ENCODE measurements at regions not wholly inside any gene's neighbourhood (a gene's known extent, or its start where the extent isn't known, plus 50 kb on each side); places are given as distances from the start of the nearest gene placed in this dataset.

GRCh38 chr13:65090186-65090585, 2139.9 kb downstream of the PCDH9 start:
- no peak for DNase-seq
- intact Hi-C loops (cut with DNase I, micrococcal nuclease): no loop called here
- no peaks in the 10 kb centered on the region for H3K36me3 ChIP-seq (ENCODE audit: low read depth)
- TF ChIP-seq CTCF (IDR thresholded peaks at IDR 0.05): no peak
- H3K4me3 ChIP-seq: no peak overlapping the region
- H3K9me3 ChIP-seq: peaks cover 45% of the 10 kb centered on the region
- no peaks in the 10 kb centered on the region for H3K4me1 ChIP-seq (ENCODE audit: low read depth)
- no peak for ATAC-seq

- intact Hi-C loops (cut with DNase I, micrococcal nuclease): no loop called here
- Histone ChIP-seq H3K36me3 (ENCODE audit: low read depth) (no peaks in the 10 kb centered on the region), H3K4me3 (no peak overlapping the region), H3K9me3 (peaks cover 45% of the 10 kb centered on the region), H3K4me1 (ENCODE audit: low read depth) (no peaks in the 10 kb centered on the region)
- no peak for TF ChIP-seq CTCF (IDR thresholded peaks at IDR 0.05)
- DNase-seq: no peak
- ATAC-seq: no peak
Observed at GRCh38 chr13:65088906-65089305, 2141.2 kb downstream of the PCDH9 start.

GRCh38 chr13:65085977-65086376, 2144.2 kb downstream of the PCDH9 start:
- DNase-seq: no peak
- H3K4me3 ChIP-seq: no peak overlapping the region
- H3K36me3 ChIP-seq (ENCODE audit: low read depth): no peaks in the 10 kb centered on the region
- TF ChIP-seq CTCF (IDR thresholded peaks at IDR 0.05): no peak
- H3K4me1 ChIP-seq (ENCODE audit: low read depth): no peaks in the 10 kb centered on the region
- H3K9me3 ChIP-seq: peaks cover 39% of the 10 kb centered on the region
- no peak for ATAC-seq
- intact Hi-C loops (cut with DNase I, micrococcal nuclease): no loop called here

GRCh38 chr13:65074248-65074647, 2155.9 kb downstream of the PCDH9 start:
- ATAC-seq (no peak), DNase-seq (no peak)
- TF ChIP-seq CTCF (IDR thresholded peaks at IDR 0.05): no peak
- peaks cover 5% of the 10 kb centered on the region for H3K9me3 ChIP-seq
- no peak overlapping the region for H3K4me3 ChIP-seq
- no peaks in the 10 kb centered on the region for H3K36me3 ChIP-seq (ENCODE audit: low read depth)
- intact Hi-C loops (cut with DNase I, micrococcal nuclease): no loop called here
- no peaks in the 10 kb centered on the region for H3K4me1 ChIP-seq (ENCODE audit: low read depth)

- peaks cover 39% of the 10 kb centered on the region for H3K9me3 ChIP-seq
- TF ChIP-seq CTCF (IDR thresholded peaks at IDR 0.05): no peak
- DNase-seq (no peak), ATAC-seq (no peak)
- intact Hi-C loops (cut with DNase I, micrococcal nuclease): no loop called here
- H3K36me3 ChIP-seq (ENCODE audit: low read depth): no peaks in the 10 kb centered on the region
- H3K4me3 ChIP-seq: no peak overlapping the region
- no peaks in the 10 kb centered on the region for H3K4me1 ChIP-seq (ENCODE audit: low read depth)
Observed at GRCh38 chr13:65064967-65065366, 2165.2 kb downstream of the PCDH9 start.

GRCh38 chr13:65063753-65064152, 2166.4 kb downstream of the PCDH9 start:
- Histone ChIP-seq H3K36me3 (ENCODE audit: low read depth) (no peaks in the 10 kb centered on the region), H3K9me3 (peaks cover 41% of the 10 kb centered on the region), H3K4me3 (no peak overlapping the region), H3K4me1 (ENCODE audit: low read depth) (no peaks in the 10 kb centered on the region)
- no peak for TF ChIP-seq CTCF (IDR thresholded peaks at IDR 0.05)
- no peak for ATAC-seq
- DNase-seq: no peak
- intact Hi-C loops (cut with DNase I, micrococcal nuclease): no loop called here

All from mucosa of descending colon (tissue), 3 donors.